Pulmonary artery endothelial cell (primary cell): ENCODE measurements at regions not wholly inside any gene's neighbourhood (a gene's known extent, or its start where the extent isn't known, plus 50 kb on each side); places are given as distances from the start of the nearest gene placed in this dataset.

ENCODE experiments used
- DNase-seq: peaks from one replicate; pipeline ENCODE4 v3.0.0-alpha.2; 2011; ENCODE audit warnings: low read depth, low spot score

DNA sequence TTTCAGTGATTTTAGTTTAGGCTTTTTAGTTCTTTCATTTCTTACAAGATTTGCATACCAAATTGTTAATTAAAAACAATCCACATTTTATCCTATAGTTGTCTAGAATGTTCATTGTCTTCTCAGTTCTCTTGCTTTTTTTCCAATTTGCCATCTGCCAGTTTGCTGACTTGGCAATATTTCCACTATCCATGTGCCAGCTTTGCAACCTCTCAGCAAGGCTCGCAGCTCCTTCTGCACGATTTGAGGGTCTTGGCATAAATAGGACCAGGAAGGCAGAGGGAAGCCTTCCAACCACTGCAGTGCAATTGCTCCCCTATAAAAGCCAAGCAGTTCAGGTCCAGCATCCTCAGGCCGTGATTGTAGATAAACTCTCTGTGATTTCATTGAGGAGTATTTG is 306.8 kb upstream of the FMN2 start:
- DNase-seq = no peak

DNA sequence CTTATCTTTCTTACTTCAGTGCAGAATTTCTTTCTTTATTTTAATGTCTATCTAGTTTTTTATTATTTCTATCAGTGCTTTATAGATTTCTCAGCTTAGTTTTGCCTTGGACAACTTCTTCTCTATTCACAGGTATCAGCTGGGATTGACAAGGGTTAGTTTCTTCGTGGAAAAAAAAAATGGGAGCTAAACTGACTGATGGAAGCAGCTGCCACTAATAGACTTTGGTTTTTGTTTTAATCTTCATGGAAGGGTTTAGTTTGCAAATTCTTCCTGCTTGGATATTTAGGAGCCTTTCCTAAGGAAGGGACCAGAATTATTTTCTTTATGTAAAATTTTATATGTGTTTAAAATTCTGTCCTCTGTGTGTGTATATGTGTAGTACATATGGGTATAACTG is 306.1 kb upstream of the FMN2 start:
- no peak for DNase-seq

DNA sequence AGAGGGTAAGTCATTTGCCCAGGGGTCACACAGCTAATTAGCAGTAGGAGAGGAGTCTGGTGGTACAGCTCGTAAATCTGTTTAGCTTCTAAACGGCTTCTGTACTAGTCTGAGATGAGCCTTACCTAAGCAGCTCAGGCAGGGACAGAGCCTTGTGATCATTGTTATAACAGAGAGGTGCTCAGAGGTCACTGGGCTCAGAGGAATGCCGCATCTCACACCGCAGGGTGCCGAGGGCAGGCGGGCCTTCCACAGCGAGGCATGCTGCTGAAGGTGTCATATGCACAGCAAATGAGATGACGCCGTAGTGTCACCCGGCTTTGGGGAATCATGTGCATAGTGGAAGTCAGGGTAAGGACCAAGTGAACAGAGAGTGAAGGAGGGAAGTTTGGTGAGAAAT is 305.2 kb upstream of the FMN2 start:
- DNase-seq = no peak

DNA sequence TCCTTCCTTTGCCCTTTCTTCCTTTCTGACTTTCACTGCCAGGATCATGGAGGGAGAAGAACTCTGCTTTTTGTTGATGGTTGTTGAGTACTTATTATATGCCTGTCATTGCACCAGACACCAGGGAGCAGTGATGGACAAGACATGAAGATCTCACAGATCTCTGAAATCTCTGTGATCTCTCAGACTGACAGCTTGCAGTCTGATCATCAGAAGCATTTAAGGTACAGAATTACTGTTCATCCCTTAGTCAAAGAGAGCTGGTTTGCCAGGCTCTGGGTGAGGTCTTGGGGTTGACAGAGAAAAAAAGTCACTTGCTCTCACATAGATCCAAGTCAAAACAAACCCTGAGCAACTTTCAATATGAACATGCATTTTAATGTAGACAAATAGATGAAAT is 299.5 kb upstream of the FMN2 start:
- DNase-seq = no peak

DNA sequence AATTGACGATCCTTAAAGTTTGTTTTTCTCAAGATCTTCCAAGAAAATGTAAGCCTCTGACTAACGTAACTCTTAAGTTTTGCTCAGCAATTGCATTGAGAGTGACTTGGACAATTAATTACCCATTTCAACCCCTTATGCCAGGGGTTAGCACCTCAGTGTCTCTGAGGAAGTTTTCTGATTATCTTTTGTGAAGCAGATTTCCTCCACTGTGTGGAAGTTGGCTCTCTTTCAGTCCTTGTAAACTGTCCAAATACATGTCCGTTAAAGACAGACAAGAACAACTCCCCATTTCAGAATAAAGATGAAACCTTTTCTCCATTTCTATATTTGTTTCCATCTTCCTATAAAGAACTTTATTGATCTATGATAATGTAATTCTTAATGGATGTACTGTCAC is 296.4 kb upstream of the FMN2 start:
- no peak for DNase-seq

DNA sequence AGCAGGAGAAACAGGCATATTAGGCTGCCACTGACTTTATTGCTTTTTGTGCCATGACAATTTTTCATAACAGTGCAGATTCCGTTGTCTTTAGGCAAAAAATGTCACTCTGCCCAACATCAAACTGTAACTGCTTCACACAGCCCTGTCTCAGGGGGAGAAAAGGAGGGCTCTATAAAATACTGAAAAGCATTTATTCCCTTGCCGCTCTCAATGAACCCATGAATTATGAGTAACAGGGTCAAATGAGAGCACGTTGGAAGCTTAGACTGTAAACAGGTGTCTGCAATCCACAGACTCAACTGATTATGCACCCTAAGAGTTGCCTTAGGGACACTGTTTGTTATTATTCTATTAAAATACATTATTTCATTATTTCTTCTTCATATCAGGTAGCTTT is 292.1 kb upstream of the FMN2 start:
- no peak for DNase-seq

DNA sequence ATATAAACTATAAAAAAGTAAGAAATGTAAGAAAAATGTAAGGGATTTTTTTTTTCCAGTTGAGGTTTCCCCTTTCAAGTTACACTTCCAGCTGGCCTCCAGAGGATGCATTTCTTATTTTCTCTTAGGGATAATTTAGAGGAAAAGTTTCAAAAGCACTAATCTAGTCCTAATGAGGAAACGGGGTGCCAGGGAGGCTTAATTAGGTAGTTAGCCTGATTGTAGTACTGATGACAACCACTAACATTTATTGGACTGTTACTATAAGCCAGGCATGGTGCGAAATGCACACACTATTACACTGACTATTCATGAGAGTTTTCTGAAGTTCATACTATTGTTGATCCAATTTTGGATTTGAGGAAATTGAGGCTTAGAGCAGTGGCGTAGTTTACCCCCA is 290.8 kb upstream of the FMN2 start:
- no peak for DNase-seq

DNA sequence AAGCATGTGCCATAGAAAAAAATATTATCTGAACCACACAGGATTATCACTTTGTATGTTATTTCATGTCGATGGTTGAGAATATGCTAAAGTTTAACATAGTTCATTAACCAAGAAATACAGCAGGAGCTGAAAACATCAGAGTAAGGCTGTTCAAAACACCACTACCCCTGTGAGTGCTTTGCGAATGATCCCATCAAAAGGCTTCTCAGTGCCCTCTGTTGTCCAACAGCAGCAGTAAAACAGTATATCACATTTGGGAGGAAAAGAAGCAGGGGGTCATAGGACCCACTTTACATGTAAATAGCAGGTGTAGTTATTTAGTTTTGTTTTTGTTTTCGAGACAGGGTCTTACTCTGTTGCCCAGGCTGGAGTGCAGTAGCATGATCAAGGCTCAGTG is 289.4 kb upstream of the FMN2 start:
- DNase-seq = no peak

DNA sequence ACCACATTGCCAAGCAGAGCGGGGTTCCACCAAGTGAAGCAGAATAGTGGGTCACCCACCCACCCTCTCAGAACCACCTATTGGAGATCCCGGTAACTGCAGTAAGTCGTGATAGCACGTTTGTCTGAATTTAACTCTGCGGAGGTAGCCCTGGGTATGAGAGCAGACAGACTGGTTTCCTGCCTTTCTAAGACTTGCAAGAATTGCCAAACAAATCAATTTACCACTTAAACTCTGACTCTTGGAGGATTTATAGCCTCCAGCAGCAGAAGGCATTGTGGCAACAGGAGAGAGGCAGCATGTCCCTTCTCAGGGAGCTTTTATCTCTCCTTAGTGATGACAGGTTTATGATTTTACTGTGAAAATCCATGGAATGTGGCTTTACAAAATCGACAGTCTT is 287.9 kb upstream of the FMN2 start:
- no peak for DNase-seq

DNA sequence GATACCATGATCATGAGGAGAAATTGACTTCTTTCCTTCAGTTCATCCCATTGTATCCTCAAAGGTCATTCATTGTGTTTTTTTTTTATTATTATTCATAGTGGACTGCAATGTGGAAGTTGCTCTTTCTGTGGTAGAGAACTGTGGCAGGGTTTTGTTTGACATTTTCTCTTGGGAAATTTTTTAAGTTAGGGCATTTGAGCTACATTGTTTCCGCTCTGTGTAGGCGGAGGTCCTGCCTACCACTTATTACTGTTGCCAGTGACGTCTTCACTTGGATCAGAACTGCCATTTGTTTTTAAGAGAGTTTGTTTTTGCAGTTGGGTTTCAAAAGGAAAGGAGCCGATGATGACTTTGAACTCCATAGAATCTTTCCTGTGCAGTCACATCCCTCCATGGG is 287.4 kb upstream of the FMN2 start:
- no peak for DNase-seq

DNA sequence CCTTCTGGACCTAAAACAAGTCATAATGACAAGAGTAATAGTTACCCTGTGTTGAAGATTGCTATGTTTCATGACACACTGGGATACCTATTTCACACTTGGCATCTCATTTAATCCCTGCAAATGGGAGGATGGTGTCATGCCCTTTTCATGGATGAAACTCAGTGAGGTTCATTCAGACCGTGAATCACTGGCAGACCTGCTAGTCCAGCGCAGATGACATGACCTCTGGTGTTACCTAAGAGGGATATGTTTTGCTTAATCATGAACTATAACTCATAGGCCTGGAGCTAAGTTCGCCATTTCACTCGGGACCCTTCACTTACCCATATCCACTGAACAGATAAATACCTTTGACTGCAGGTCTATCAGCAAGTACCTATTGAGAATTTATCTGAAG is 286.6 kb upstream of the FMN2 start:
- DNase-seq = no peak

DNA sequence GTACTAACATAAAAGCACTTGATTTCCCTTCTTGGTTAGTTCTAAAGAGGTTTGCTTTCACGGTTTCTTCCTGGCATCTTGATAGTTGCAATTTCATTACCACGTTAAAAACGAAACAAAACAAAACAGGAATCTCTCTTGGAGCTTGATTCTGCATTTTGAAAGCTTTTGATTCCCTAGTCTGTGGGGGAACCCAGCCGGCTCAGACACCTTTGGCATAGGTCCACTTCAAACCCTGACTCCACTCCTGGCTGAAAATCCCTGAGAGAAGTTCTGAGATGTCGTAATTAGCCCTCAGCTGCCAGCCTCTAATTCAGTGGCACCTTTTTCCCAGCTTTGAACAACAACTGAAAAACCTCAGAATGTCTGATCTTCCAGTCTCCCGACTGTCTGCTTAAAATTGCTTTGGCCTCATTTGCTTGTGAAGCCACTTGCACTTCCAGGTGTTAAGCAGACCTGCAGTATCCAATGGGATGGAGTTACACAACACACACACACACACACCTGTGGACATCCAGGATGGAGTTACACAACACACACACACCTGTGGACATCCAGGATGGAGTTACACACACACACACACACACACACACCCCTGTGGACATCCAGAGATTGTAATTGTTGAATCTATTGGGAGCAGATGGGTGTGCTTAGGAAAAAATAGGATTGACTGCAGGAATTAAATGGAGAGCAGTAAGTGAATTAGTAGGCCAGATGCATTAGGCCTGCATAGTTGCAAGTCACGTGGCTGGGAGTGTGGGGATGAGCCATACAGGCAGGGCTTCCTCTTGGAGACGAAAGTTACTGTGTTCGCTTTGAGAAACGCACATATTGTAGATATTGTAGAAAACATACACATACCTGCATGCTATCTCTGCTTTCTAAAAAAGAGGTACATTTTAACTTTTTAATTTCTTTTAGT is 285.6 kb upstream of the FMN2 start:
- no peak for DNase-seq

DNA sequence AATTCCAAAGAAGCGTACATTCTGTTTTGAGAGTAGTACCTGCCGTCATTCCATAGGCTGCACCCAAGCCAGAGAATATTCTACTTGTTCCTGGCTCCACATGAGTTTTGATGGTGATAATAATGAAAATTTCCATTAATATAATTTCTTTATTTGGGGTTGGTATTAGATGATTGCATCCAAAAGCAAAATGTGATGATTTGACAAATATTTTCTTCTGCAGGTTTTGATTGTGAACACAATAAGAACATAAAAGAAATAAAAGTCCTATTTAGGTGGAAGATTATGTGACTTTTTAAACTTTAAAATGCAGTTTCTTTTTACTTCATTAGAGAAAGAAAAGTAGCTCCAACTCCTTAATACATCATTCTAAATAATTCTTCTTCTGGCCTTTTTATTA is 284.8 kb upstream of the FMN2 start:
- DNase-seq = no peak

DNA sequence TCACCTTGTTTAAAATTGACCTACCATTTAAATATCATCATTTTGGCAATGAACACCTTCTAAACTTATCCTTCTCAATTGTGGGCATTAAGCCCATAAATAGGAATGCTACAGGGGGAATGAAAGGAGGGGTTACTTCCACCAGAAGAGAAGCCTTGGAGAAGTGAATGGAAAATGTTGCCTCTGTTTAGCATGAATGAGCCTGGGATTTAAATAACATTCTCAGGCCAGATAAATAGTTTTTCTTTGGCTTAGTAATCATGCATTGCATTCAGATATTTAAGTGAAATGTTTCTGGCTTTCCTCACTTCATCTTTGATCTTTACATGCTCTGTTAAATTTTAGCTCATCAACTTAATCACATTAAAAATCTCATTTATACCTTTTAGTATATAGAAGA is 284.3 kb upstream of the FMN2 start:
- DNase-seq = no peak

DNA sequence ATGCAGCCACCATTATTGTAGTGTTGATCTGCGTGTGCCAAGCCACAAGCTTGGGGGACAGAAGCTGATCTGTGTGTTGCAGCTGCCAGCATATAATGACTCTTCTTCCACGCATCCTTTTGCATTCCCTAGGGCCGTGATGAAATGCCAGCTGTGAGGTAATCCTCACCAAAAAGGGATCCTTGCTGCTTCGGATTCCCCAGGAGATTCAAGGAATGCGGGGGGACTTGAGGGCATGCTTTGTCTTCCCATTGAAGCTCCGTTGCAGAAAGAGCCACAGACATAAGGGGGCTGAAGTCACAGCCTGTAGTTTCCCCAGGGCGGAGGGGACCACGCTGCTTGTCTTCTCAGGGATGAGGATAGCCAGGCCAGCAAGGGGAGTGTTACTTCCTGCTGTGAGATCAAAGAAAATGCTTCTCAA is 281.6 kb upstream of the FMN2 start:
- DNase-seq = no peak

DNA sequence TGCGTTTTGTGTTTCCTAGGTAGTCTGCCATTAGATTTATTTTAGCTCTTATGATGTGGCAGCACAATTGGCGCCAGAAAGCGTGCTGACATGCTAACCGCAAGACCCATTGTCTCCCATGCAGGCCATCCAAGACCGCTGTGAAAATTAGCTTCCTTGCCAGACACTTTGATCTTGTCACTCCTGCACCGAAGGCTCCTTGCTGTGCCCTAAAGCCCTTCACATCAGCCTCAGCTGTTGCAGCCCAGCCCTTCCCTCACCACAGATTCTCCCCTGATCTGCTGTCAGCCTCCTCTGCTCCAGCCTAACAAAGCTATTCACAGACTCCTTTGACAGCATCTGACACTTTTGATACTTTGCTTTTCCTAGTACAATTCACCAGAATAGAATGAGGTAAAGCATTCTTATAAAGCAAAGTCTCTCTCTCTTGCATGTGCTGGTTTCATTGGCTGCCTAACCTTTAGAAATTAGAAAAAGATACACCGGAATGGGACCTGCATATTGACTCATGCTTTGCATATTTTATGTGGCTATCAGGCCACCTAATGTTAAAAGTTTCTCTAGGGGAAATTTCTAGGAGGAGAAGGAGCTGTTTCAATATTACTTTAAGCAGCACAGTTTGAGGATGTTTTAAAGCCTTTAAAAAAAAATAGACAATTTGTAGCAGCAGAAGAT is 280.3 kb upstream of the FMN2 start:
- no peak for DNase-seq

DNA sequence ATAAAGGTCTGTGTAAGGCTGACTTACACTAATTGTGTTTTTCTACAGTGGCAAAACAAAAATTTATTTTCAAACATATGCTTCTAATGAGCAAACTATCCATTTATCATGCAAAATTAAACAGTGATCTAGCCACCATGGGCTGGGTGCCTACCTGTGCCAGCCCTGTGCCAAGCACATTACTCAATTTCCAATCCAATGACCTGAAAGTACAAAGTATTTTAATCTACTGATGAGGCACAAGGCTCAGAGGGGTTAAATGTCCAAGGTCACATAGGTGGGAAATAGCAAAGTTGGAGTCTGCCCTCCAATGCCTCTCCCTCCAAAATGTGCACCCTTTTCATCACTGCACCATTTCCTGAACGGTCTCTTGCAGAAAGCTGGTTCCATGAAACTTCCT is 279.1 kb upstream of the FMN2 start:
- DNase-seq = no peak

DNA sequence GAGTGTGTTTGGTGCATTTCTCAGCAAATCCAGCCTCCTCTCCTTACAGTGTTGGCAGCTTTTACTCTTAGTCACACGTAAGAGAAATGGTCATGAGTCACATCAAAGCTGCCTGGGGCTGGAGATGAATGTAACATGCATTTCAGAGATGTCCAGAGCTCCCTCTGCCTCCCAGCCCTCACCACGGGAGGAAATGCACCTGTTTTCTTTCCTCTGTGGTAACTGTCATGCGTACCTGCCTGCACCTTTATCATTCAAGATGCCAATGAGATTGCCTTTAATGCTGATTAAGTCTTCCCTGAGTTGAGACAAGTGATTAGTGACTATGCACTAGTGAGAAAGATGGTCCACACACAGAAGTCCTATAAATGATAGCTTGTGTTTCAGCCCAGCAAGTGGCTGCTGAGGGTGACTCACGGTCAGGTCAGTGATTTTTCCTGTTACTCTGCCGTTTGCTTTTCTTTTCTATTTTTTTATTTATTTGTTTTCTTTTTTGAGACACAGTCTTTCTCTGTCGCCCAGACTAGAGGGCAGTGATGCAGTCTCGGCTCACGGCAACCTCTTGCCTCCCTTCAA is 277.3 kb upstream of the FMN2 start:
- DNase-seq = no peak

DNA sequence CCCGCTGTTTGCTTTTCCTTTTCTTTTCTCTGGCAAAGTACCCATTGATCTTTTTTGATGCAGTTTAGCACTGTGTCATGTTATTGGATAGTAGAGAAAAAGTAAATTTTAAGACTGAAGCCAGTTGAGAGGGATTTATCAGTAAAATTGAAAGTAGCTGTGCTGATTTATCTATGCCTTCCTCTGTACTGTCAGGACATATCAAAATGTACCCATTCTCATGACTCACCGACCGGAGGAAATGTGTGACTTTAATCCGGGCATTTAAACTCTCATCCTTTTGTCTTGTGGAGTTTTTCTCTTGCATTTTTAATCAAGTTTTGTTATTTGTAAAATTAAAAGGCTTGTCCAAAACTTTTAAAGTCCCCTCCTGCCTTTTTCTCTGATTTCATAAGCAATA is 276.6 kb upstream of the FMN2 start:
- DNase-seq = no peak

DNA sequence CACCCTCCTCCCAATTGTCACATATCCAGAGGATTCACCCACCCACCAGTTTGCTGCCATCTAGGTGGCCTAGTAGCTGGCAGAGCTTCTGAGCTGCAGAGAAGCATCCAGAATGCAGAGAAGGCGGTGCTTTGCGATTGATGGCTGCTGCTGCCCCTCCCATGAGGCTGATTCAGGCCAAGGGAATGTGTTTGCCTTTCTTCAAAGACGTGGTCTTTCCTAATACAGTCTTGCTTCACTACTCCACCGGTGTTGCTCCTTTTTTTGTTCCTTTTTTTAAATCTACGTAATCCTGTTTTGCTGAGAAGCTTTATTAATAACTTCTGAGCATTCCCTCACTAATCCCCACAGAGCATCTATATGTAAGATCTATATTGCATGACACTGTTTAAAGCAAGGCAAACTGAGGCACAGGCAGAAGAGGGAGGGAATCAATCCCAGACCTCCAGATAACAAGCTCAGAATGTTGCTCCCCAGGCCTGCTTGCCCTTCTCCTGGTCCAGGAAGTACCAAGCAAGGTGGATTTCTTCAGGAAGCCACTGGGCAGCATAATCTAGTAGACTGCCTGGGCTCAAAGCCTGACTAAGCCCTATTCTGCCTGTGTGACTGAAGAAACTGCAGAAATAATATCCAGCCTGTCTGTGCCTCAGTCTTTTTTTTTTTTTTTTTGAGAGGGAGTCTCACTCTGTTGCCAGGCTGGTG is 275.5 kb upstream of the FMN2 start:
- no peak for DNase-seq

DNA sequence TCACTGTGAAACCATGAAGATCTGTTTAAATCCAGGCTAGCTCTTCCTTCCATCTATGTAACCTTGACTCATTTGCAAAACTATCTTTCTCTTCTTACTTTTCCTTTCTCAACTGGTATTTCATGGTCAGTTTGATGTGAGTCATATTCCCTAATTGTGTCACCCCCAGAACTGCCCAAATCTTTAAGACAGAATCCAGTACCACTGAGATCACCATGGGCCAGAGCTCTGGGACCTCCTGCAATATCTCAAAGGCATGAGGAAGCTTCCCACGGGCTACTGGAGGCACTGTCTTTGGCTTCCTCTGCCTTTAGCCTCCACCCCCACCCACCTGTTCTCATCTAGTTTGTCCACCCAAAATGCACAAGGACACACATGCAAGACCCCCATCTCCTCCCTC is 274.4 kb upstream of the FMN2 start:
- no peak for DNase-seq

DNA sequence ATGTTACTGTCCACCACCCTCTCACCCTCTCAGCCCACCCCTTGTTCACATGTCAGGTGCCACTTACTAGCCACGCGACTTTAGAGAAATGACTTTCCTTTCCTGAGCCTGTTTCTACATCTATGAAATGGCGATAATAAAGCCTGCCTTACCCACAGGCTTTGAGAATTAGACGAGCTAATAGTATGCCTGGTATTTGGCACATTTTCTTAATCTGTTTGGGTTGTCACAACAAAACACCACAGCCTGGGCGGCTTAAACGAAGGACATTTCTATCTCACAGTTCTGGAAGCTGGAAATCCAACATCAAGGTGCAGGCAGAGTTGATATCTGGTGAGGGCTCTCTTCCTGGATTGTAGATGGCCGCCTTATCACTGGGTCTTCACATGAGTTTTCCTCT is 273.9 kb upstream of the FMN2 start:
- DNase-seq = no peak
